Memory B cell (primary cell): ENCODE measurements at regions not wholly inside any gene's neighbourhood (a gene's known extent, or its start where the extent isn't known, plus 50 kb on each side); places are given as distances from the start of the nearest gene placed in this dataset.
"Not testable (repeated sequence)": the region's sequence is repeated elsewhere in the genome, so short reads cannot be mapped to it uniquely, and the experiment has no call there.

Experiments used
- ATAC-seq: fragments of 150-1000 bp; cut with Tn5 transposase; 2 replicates; pipeline ENCODE4 v1.10.0; 2021; ENCODE audit warnings: low read depth, mild to moderate bottlenecking, moderate library complexity
- DNase-seq, 2 donors: peaks; one replicate each; pipeline ENCODE4 v3.0.0; 2022; ENCODE audit warnings: low spot score in 2 of 2
- H3K27ac Mint-ChIP-seq: one replicate; pipeline ENCODE4 v1.8.0; 2022; ENCODE audit warnings: mild to moderate bottlenecking, moderate library complexity, mixed read lengths
- H3K27me3 Mint-ChIP-seq: one replicate; pipeline ENCODE4 v1.8.0; 2022; ENCODE audit warnings: mixed read lengths
- H3K36me3 Mint-ChIP-seq: one replicate; pipeline ENCODE4 v1.8.0; 2022; ENCODE audit warnings: mild to moderate bottlenecking, mixed read lengths
- H3K4me1 Mint-ChIP-seq: one replicate; pipeline ENCODE4 v1.8.0; 2022; ENCODE audit warnings: mixed read lengths
- H3K4me3 Mint-ChIP-seq: one replicate; pipeline ENCODE4 v1.8.0; 2022; ENCODE audit warnings: mild to moderate bottlenecking, moderate library complexity, mixed read lengths
- H3K9me3 Mint-ChIP-seq: one replicate; pipeline ENCODE4 v1.8.0; 2022; ENCODE audit warnings: mixed read lengths

- peaks cover 1% of the 10 kb centered on the region for H3K9me3 Mint-ChIP-seq
- DNase-seq (no peak), ATAC-seq (no peak)
- no peaks in the 10 kb centered on the region for H3K4me1 Mint-ChIP-seq
- no peaks in the 10 kb centered on the region for H3K36me3 Mint-ChIP-seq
- no peaks in the 10 kb centered on the region for H3K27me3 Mint-ChIP-seq
- H3K4me3 Mint-ChIP-seq = no peak overlapping the region
- no peak overlapping the region for H3K27ac Mint-ChIP-seq
Measured at GRCh38 chrX:114272096-114272686, 311.7 kb upstream of the HTR2C start.

- not testable (repeated sequence) for DNase-seq, ATAC-seq, H3K27me3 Mint-ChIP-seq, H3K4me1 Mint-ChIP-seq, H3K4me3 Mint-ChIP-seq, H3K27ac Mint-ChIP-seq, H3K36me3 Mint-ChIP-seq, H3K9me3 Mint-ChIP-seq
Measured at GRCh38 chrX:114270371-114270770, 313.5 kb upstream of the HTR2C start.

- no peaks in the 10 kb centered on the region for H3K4me1 Mint-ChIP-seq
- H3K27me3 Mint-ChIP-seq = no peaks in the 10 kb centered on the region
- peak; percentile 31 for ATAC-seq
- peaks cover 1% of the 10 kb centered on the region for H3K9me3 Mint-ChIP-seq
- H3K27ac Mint-ChIP-seq = no peak overlapping the region
- H3K36me3 Mint-ChIP-seq = no peaks in the 10 kb centered on the region
- no peak overlapping the region for H3K4me3 Mint-ChIP-seq
- no peak for DNase-seq
Measured at GRCh38 chrX:114268643-114269042, 315.2 kb upstream of the HTR2C start.

- Mint-ChIP-seq H3K4me1 (no peaks in the 10 kb centered on the region), H3K9me3 (peaks cover 1% of the 10 kb centered on the region), H3K27me3 (no peaks in the 10 kb centered on the region), H3K4me3 (no peak overlapping the region), H3K27ac (no peak overlapping the region), H3K36me3 (no peaks in the 10 kb centered on the region)
- no peak for ATAC-seq
- DNase-seq = no peak
Measured at GRCh38 chrX:114267142-114267541, 316.7 kb upstream of the HTR2C start.

- no peaks in the 10 kb centered on the region for H3K27me3 Mint-ChIP-seq
Measured at GRCh38 chrX:114252186-114252585, 331.7 kb upstream of the HTR2C start.

GRCh38 chrX:114251575-114251974 lies 332.3 kb upstream of the HTR2C start:
- ATAC-seq (no peak), DNase-seq (no peak)
- Mint-ChIP-seq H3K9me3 (no peaks in the 10 kb centered on the region), H3K27me3 (no peaks in the 10 kb centered on the region), H3K36me3 (no peaks in the 10 kb centered on the region), H3K4me3 (no peak overlapping the region), H3K27ac (peak overlapping the region; percentile 18), H3K4me1 (no peaks in the 10 kb centered on the region)

More at GRCh38 chrX:114252186-114252585, 331.7 kb upstream of the HTR2C start:
- Mint-ChIP-seq H3K4me3 (no peak overlapping the region), H3K4me1 (no peaks in the 10 kb centered on the region), H3K9me3 (no peaks in the 10 kb centered on the region), H3K27ac (no peak overlapping the region), H3K36me3 (no peaks in the 10 kb centered on the region)
- no peak for DNase-seq
- no peak for ATAC-seq

GRCh38 chrX:114221445-114221844 lies 362.4 kb upstream of the HTR2C start:
- Mint-ChIP-seq H3K9me3 (no peaks in the 10 kb centered on the region), H3K36me3 (no peaks in the 10 kb centered on the region), H3K4me3 (no peak overlapping the region), H3K27ac (no peak overlapping the region), H3K4me1 (no peaks in the 10 kb centered on the region), H3K27me3 (no peaks in the 10 kb centered on the region)
- ATAC-seq (no peak), DNase-seq (no peak)

GRCh38 chrX:114210879-114211278 lies 373.0 kb upstream of the HTR2C start:
- H3K27me3 Mint-ChIP-seq = peaks cover under 1% of the 10 kb centered on the region
- ATAC-seq (no peak), DNase-seq (no peak)
- no peaks in the 10 kb centered on the region for H3K4me1 Mint-ChIP-seq
- no peaks in the 10 kb centered on the region for H3K36me3 Mint-ChIP-seq
- no peak overlapping the region for H3K27ac Mint-ChIP-seq
- no peak overlapping the region for H3K4me3 Mint-ChIP-seq
- H3K9me3 Mint-ChIP-seq = no peaks in the 10 kb centered on the region

GRCh38 chrX:114201622-114202021 lies 382.3 kb upstream of the HTR2C start:
- Mint-ChIP-seq H3K9me3 (peaks cover 6% of the 10 kb centered on the region), H3K4me1 (no peaks in the 10 kb centered on the region), H3K4me3 (no peak overlapping the region), H3K36me3 (no peaks in the 10 kb centered on the region), H3K27me3 (no peaks in the 10 kb centered on the region), H3K27ac (no peak overlapping the region)
- ATAC-seq (no peak), DNase-seq (no peak)

GRCh38 chrX:114181195-114181594 lies 402.7 kb upstream of the HTR2C start:
- H3K9me3 Mint-ChIP-seq = peaks cover 8% of the 10 kb centered on the region
- ATAC-seq = no peak
- no peak overlapping the region for H3K27ac Mint-ChIP-seq
- no peaks in the 10 kb centered on the region for H3K4me1 Mint-ChIP-seq
- no peak overlapping the region for H3K4me3 Mint-ChIP-seq
- no peaks in the 10 kb centered on the region for H3K36me3 Mint-ChIP-seq
- no peaks in the 10 kb centered on the region for H3K27me3 Mint-ChIP-seq
- no peak for DNase-seq

- no peaks in the 10 kb centered on the region for H3K4me1 Mint-ChIP-seq
- no peaks in the 10 kb centered on the region for H3K36me3 Mint-ChIP-seq
- H3K27me3 Mint-ChIP-seq = no peaks in the 10 kb centered on the region
- no peak overlapping the region for H3K27ac Mint-ChIP-seq
- ATAC-seq (no peak), DNase-seq (no peak)
- no peak overlapping the region for H3K4me3 Mint-ChIP-seq
- H3K9me3 Mint-ChIP-seq = no peaks in the 10 kb centered on the region
Measured at GRCh38 chrX:114178126-114178525, 405.8 kb upstream of the HTR2C start.

GRCh38 chrX:114167276-114167675 lies 416.6 kb upstream of the HTR2C start:
- not testable (repeated sequence) for DNase-seq, H3K4me3 Mint-ChIP-seq, H3K4me1 Mint-ChIP-seq, ATAC-seq, H3K36me3 Mint-ChIP-seq, H3K9me3 Mint-ChIP-seq, H3K27me3 Mint-ChIP-seq, H3K27ac Mint-ChIP-seq

- no peaks in the 10 kb centered on the region for H3K36me3 Mint-ChIP-seq
- no peak for DNase-seq
- no peaks in the 10 kb centered on the region for H3K9me3 Mint-ChIP-seq
- no peak overlapping the region for H3K27ac Mint-ChIP-seq
- no peaks in the 10 kb centered on the region for H3K4me1 Mint-ChIP-seq
- no peaks in the 10 kb centered on the region for H3K27me3 Mint-ChIP-seq
- H3K4me3 Mint-ChIP-seq = no peak overlapping the region
- ATAC-seq = no peak
Measured at GRCh38 chrX:114166601-114167000, 417.3 kb upstream of the HTR2C start.

- no peak overlapping the region for H3K4me3 Mint-ChIP-seq
- H3K27ac Mint-ChIP-seq = no peak overlapping the region
- no peaks in the 10 kb centered on the region for H3K36me3 Mint-ChIP-seq
- ATAC-seq (no peak), DNase-seq (no peak)
- no peaks in the 10 kb centered on the region for H3K4me1 Mint-ChIP-seq
- H3K27me3 Mint-ChIP-seq = no peaks in the 10 kb centered on the region
- H3K9me3 Mint-ChIP-seq = no peaks in the 10 kb centered on the region
Measured at GRCh38 chrX:114165537-114165936, 418.3 kb upstream of the HTR2C start.

GRCh38 chrX:114162068-114162735 lies 421.7 kb upstream of the HTR2C start:
- Mint-ChIP-seq H3K4me3 (no peak overlapping the region), H3K36me3 (no peaks in the 10 kb centered on the region), H3K4me1 (no peaks in the 10 kb centered on the region), H3K27me3 (no peaks in the 10 kb centered on the region), H3K9me3 (no peaks in the 10 kb centered on the region), H3K27ac (no peak overlapping the region)
- no peak for ATAC-seq
- DNase-seq = no peak
